HG02571 (cell line): ENCODE measurements at regions not wholly inside any gene's neighbourhood (a gene's known extent, or its start where the extent isn't known, plus 50 kb on each side); places are given as distances from the start of the nearest gene placed in this dataset.

Experiments
- ATAC-seq: cut with Tn5 transposase; IDR thresholded peaks from one replicate; pipeline ENCODE4 v1.9.1; 2021; ENCODE audit warnings: mild to moderate bottlenecking, moderate library complexity; ENCODE audit not compliant: unreplicated experiment

- ATAC-seq = no peak
Measured at GRCh38 chr2:9771101-9771449, 72.2 kb upstream of the TAF1B start.

DNA sequence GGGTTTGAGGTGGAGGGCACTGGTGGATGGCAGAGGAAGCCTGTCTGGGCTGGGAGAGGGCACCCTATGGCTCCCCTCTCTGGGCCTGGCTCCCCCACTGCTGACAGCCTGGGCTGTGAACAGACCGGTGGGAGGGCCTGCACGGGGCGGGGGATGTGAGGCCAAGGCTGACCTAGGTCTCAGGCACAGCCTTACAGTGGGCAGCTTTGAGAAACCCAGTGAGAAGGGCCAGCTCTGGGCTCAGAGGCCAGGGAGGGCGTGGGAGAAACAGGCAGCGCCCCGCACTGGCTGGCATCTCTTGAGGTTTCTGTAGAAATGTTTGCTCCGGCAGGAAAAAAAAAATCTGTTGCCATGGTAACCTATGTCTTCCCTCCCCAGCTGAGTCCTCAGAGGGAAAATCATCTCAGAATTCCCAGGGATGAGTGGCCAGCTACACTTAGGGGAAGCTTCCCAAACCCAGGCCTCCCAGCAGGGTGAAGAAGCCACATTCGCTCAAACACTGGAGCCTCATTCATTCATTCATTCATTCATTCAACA is 71.7 kb upstream of the TAF1B start:
- no peak for ATAC-seq

DNA sequence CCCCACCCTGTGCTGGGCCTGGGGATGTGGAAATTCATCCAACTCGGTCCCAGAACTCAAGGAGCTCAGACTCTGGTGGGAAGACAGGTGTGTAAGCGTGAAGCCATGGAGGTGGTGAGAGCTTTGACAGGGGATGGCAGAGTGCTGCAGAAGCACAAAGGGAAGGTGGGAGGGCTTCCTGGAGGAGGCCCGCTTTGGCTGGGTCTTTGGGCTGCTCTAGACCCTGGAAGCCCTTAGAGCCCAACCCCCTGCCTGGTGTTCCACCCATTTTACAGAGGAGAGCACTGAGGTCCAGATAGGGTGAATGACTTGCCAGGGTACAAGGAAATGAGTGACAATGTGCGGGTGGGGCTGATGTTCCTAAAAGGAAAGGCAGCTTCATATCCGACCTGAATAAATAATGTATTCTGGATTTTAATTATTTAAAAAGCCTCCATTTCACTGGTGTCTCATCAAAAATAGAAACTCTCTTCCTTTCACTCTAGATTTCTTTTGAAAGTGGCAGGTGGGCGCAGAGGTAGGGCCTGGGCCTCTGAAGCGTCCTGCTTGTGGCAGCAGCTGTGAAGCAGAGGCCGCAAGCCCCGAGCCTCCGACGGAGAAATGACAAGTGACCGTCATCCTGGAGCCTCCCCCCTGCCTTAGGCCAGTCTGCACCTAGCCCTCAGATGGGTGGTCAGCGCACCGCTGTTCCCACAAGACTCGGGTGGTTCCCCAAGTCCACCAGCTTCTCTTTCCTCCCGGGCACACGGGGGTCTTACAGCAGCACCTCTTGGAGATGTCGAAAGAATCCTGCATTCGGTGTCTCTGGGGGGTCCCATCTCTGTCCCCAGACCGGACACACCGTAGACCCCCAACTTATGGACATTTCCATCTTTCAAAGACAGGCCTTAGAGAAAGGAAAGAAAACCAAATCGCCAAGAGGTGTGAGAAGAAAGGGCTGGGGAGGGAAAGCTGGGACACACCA is 71.0 kb upstream of the TAF1B start:
- no peak for ATAC-seq

GRCh38 chr2:9772999-9773902 is 70.0 kb upstream of the TAF1B start:
- ATAC-seq = no peak

DNA sequence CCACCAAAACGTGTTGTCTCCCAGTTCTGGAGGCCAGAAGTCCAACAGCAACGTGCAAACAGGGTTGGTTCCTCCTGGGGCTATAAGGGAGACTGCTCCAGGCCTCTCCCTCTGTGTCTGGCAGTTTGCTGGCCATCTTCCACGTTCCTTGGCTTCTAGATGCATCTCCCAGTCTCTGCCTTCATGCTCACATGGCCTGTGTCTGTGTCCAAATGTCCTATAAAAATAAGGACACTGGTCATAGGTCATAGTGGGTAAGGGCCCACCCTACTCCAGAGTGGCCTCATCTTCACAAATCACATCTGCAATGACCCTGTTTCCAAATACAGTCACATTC is 69.4 kb upstream of the TAF1B start:
- ATAC-seq = no peak

DNA sequence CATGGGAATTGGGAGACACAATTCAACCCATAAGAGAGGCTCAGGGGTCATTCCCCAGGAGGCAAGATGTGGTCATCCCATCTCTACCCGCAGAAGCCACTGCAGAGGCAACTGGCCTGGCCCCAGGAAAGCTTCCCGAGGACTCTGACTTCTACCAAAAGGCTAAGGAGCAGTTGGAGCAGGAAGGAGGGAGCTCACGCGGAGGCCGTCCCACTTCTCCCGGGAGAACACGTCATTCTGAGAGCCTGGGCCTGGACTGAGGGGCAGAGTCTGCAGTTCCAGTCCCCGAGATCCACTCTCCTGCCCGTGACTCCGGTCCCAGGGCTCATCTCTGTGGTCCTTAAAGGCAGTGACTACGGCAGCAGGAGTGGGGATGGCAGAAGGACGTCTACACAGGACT is 69.0 kb upstream of the TAF1B start:
- ATAC-seq = no peak

DNA sequence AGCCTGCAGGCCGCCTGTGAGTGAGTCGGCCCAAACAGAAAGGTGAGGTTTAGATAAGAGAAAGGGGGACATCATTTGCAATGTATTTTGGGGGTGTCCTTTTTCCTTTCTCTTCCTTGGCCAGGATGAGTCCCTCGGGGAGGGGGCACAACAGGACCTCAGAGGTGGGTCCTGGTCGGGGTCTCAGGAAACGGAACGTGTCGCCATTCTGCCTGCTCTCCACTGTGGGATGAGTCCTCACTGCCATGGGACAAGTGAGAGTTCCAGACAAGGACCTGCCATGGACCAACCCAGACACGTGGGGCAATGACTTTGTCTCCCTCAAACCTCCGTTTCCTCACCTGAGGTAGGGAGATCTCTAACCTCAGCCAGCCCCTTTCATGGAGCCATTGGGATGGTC is 67.9 kb upstream of the TAF1B start:
- no peak for ATAC-seq

DNA sequence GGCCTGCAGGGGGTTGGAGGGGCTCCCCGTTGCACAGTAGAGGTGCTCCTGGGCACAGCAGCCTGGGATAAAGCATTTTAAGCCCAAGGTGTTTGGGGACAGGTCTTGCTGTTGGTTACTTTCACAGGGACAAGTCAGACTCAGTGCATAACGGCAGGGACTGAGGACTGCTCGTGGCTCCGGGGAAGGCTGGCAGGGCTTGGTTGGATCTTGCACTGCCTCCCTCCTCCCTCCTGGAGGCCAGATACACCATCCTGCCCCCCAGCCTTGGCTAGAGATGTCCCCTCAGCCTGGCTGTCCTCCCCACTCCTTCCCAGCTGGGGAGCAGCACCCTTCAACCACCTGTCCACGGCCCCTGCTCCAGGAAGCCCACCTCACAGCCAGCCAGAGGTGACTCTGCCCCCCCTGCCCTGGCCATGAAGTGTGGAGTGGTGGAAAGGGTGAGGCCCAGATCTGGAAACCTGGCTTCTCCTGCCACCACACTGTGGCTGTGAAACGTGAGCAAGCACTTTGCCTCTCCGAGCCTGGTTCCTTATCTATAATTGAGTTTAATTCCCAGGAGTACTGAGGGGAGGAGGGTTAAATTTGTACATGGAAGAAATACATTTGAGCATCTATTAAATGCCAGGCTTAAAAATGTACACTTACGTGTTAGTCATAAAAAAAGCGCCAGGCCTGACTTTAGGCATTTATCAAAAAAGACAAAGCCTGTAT is 67.1 kb upstream of the TAF1B start:
- ATAC-seq = no peak

GRCh38 chr2:9777081-9777480 is 66.2 kb upstream of the TAF1B start:
- ATAC-seq = no peak

DNA sequence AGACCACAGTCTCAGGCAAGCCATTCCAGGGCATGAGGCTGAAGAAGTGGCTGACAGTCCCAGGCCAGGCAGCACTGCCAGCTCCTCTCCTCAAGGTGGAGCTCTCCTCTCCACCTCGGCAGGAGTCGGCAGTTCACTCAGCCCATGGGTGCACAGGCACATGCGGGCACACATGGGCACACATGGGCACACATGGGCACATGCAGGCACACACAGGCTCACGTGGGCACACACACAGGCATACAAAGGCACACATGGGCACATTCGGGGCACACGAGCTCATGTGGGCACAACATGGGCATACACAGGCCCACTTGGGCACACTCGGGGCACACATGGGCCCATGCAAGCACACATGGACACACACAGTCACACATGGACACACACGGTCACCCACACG is 65.3 kb upstream of the TAF1B start:
- ATAC-seq = no peak

DNA sequence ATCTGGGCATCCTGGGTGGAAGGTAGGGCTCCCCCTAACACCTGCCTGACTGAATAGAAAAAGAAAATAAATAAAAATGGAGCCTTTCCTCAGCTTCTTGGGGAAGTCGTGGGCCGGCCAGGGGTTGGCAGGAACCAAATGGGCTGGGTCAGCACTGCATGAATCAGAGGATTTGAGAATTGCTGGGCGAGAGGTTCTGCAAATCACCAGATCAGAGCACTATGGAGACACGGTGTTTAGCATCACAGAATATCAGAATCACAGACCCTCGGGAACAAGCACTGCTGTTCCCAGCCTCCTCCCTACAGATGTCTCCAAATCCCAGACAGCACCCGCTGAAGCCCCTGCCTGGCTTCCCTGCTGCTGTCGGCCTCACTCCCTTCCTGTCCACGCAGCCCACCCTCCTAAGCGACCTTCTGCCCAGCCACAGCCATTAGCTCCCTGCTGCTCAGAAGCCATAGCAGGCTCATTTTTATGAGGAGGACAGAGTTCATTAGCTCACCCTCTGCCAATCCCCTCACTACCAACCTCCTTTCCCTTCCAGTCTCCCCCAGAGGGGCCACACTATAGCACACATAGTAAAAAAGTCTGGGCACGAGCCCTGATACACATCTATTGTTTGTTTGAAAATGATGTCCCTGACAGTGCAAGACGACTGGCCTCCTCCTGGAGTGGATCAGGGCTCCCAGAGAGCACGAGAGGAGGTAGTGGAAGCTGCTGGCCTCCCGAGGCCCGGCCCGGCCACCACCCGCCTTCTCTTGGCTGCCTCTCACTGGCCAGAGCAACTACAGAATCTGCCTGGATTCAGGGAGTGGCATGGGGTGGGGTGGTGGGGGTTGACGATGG is 64.6 kb upstream of the TAF1B start:
- ATAC-seq = no peak

GRCh38 chr2:9779596-9780264 is 63.5 kb upstream of the TAF1B start:
- ATAC-seq = no peak

GRCh38 chr2:9780368-9781130 is 62.7 kb upstream of the TAF1B start:
- ATAC-seq = no peak

DNA sequence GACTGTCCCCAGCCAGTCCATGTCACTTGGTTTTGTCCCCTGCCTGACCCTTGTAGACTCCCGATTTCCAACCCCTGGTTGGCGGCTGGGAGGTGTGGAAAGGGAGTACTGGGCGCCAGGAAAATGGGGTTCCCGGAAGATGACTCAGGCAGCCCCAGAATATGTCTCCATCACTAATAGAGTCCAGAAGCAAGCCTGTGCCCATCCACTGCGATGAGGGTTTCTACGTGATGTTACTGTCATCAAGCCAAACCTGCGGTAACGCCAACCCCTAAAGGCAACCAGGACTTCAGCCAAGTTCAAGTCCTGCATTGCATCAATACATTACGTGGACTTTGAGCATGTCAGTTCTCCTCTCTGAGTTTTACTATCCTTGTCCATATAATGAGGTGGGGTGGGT is 62.0 kb upstream of the TAF1B start:
- ATAC-seq = no peak

GRCh38 chr2:9782197-9782719 is 61.0 kb upstream of the TAF1B start:
- ATAC-seq = no peak

- no peak for ATAC-seq
Measured at GRCh38 chr2:9789371-9789770, 53.9 kb upstream of the TAF1B start.

- no peak for ATAC-seq
Measured at GRCh38 chr2:9790702-9791225, 52.5 kb upstream of the TAF1B start.

DNA sequence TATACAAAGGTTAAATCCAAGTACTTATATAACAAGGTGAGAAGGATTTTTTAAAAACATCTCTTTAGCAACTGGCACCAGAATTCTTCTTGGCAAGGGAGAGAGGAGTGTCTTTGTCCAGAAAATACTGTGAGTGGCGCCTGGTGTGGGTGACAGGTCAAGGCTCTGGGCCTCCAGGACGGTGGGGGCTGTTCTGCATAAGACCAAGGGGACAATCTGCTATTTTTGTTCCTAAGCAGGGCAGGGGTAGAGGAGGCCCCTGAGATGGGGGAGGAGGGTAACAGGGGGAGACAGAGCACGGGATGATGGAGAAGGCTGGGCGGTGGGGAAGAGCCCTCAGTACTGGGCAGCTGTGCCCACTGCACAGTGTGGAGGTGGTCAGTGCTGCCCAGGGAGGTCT is 51.6 kb upstream of the TAF1B start:
- no peak for ATAC-seq
